Psoas muscle (tissue), 7 donors: ENCODE measurements at regions not wholly inside any gene's neighbourhood (a gene's known extent, or its start where the extent isn't known, plus 50 kb on each side); places are given as distances from the start of the nearest gene placed in this dataset.

ENCODE experiments used
- ATAC-seq, 4 donors: fragments of 200-7000 bp; cut with Tn5 transposase; one replicate each; pipeline ENCODE4 v1.9.1; 2020; ENCODE audit warnings: moderate library complexity in 3 of 4, mild to moderate bottlenecking in 2 of 4
- DNase-seq, 2 donors: peaks; one replicate each; pipeline ENCODE4 v3.0.0-alpha.2; 2020
- H3K27ac ChIP-seq: fragments of 200-600 bp; one replicate; pipeline ENCODE4 v1.8.0; 2022
- H3K27me3 ChIP-seq, 3 donors: fragments of 200-600 bp in 1 of 3; one replicate each; pipeline versions ENCODE4 v1.6.1 to v1.8.0; 2013 to 2022; ENCODE audit warnings: low read length in 2 of 3, mild to moderate bottlenecking in 2 of 3, moderate library complexity in 1 of 3; ENCODE audit not compliant: insufficient read depth in 3 of 3
- H3K36me3 ChIP-seq, 2 donors: fragments of 200-600 bp in 1 of 2; one replicate each; pipeline versions ENCODE4 v1.6.1 to v1.8.0; 2013 to 2022; ENCODE audit warnings: low read depth in 1 of 2, mild to moderate bottlenecking in 1 of 2, moderate library complexity in 1 of 2; ENCODE audit not compliant: insufficient read depth in 1 of 2
- H3K4me1 ChIP-seq: fragments of 200-600 bp; one replicate; pipeline ENCODE4 v1.8.0; 2022
- H3K4me3 ChIP-seq: fragments of 200-600 bp; one replicate; pipeline ENCODE4 v1.8.0; 2022; ENCODE audit warnings: mild to moderate bottlenecking
- H3K9me3 ChIP-seq: fragments of 200-600 bp; one replicate; pipeline ENCODE4 v1.8.0; 2022
- WGBS, 3 donors: extraction: QIAGEN DNeasy Blood & Tissue Kit; methylation state at CpG; one replicate each; pipeline versions ENCODE4 v1.1.6 to v1.1.7; 2013; 5-methylcytosine and 5-hydroxymethylcytosine counted together
- intact Hi-C, 2 donors: fragments of 100-400 bp; cut with DNase I; formaldehyde crosslinking; loops; one replicate each; pipeline versions ENCODE4 v1.11.0 to v1.14.2; 2022
- TF ChIP-seq, protein P1 (sequence below): fragments of 200-600 bp; IDR thresholded peaks from one replicate; pipeline ENCODE4 v1.8.0; 2022; ENCODE audit warnings: antibody characterized with exemption
- donor health status: healthy with polysubstance abuse.
- donor health status: DM: no; HTN: no; CAD: no; lungs with moderate emphysema.
- donor health status: Bipolar disorder and iron deficiency.
- donor health status: healthy.
- donor health status: DM: yes; HTN: yes; CAD: no.
- donor health status: DM: no; HTN: no; CAD: no.
- donor health status: DM: yes; HTN: yes; CAD: no.

DNA sequence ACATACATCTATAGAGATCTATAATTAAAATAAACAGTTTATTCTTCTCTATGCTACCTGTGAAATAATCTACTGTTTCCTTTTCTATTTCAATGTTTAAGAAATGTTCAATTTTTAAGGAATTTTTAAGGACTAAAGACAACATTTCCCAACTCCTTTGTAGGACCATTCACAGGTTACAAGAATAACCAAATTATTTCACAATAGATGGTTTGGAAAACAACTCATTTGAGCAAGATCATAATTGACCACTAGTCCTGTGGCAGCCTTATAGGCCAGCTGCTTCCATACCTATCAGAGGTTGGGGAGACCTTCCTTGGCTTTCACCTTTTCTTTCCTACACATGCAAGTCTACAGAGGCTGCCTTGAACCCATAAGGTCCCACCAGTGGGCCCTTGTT lies 193.7 kb downstream of the TTC39B start:
- H3K27me3 ChIP-seq, result no peaks in the 10 kb centered on the region
- no peak overlapping the region for H3K27ac ChIP-seq
- H3K4me3 ChIP-seq, result no peak overlapping the region
- peaks cover 14% of the 10 kb centered on the region for H3K4me1 ChIP-seq
- DNase-seq, result no peak
- TF ChIP-seq, protein P1, sequence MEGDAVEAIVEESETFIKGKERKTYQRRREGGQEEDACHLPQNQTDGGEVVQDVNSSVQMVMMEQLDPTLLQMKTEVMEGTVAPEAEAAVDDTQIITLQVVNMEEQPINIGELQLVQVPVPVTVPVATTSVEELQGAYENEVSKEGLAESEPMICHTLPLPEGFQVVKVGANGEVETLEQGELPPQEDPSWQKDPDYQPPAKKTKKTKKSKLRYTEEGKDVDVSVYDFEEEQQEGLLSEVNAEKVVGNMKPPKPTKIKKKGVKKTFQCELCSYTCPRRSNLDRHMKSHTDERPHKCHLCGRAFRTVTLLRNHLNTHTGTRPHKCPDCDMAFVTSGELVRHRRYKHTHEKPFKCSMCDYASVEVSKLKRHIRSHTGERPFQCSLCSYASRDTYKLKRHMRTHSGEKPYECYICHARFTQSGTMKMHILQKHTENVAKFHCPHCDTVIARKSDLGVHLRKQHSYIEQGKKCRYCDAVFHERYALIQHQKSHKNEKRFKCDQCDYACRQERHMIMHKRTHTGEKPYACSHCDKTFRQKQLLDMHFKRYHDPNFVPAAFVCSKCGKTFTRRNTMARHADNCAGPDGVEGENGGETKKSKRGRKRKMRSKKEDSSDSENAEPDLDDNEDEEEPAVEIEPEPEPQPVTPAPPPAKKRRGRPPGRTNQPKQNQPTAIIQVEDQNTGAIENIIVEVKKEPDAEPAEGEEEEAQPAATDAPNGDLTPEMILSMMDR, result no peak
- ATAC-seq, result no peak
- H3K36me3 ChIP-seq, result no peaks in the 10 kb centered on the region
- H3K9me3 ChIP-seq, result no peaks in the 10 kb centered on the region
- intact Hi-C loops, result loop anchor here in 1 of 2 donors (10.0 kb wide), 1 partner anchor 328 kb away; no protein-coding TSS in a partner anchor

GRCh38 chr9:15111071-15111470 lies 195.9 kb downstream of the TTC39B start:
- H3K27ac ChIP-seq, result no peak overlapping the region
- H3K36me3 ChIP-seq, result no peaks in the 10 kb centered on the region
- H3K4me3 ChIP-seq, result no peak overlapping the region
- DNase-seq, result no peak
- peaks cover 7% of the 10 kb centered on the region for H3K4me1 ChIP-seq
- TF ChIP-seq, protein P1, result no peak
- H3K27me3 ChIP-seq, result no peaks in the 10 kb centered on the region
- intact Hi-C loops, result loop anchor here in 1 of 2 donors (10.0 kb wide), 1 partner anchor 326 kb away; no protein-coding TSS in a partner anchor
- peaks cover 7% of the 10 kb centered on the region for H3K9me3 ChIP-seq
- ATAC-seq, result no peak

DNA sequence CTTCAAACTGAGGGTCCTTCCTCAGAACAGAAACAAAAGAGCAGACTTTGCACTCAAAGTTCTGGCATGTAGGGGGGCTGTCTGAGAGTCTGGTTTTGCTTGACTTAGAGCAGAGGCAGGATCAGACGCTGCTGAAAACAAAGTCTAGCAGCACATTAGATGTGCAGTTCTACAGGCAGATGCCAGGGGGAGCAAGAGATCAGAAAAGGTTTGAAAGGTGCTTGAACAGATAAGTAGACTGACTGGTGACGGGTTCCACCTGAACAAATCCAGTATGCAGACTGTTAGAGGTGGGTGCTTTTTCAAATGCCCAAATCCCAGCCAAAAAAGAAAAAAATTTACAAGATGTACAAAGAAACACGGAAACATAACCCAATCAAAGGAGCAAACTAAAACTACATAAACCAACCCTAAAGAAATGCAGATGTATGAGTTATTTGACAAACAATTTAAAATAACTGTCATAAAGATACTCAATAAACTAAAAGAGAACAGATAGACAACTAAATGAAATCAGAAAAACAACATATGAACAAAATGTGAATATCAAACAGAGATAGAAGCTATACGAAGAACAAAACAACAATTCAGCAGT lies 194.7 kb upstream of the FREM1 start:
- WGBS, 3 donors, result 32 to 35% (median 32%) methylated on average over 4 of the region's 4 CpGs
- no peak for DNase-seq
- H3K36me3 ChIP-seq, result no peaks in the 10 kb centered on the region
- ATAC-seq, result peak; percentile 69 to 86 (median 78)
- no peak overlapping the region for H3K27ac ChIP-seq
- no peaks in the 10 kb centered on the region for H3K27me3 ChIP-seq
- no peak overlapping the region for H3K4me3 ChIP-seq
- intact Hi-C loops, result loop anchor here (1.0 to 2.0 kb wide), 2 partner anchors 30 kb away; no protein-coding TSS in a partner anchor
- TF ChIP-seq, protein P1, result peak; percentile 82
- no peaks in the 10 kb centered on the region for H3K4me1 ChIP-seq
- H3K9me3 ChIP-seq, result peaks cover 7% of the 10 kb centered on the region

DNA sequence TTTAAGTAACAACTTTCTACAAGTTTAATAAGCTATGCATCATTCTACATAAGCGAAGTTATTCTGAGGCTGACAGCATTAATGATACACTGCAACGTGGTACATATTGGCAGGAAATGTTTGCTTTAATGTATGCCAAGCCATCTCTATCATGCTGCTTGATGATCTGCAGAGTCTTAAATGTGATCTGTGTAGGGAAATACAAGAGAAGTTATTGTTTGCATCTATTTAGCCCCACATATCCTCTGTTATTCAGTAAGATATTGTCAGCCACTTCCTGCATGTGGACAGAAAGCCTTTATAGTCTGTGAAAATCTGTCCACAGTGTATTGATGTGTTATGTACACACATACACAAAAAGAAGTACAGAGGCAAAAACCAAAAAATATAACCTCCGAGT lies 193.1 kb upstream of the FREM1 start:
- no peak for DNase-seq
- TF ChIP-seq, protein P1, result no peak
- Histone ChIP-seq H3K36me3 (no peaks in the 10 kb centered on the region), H3K4me3 (no peak overlapping the region), H3K9me3 (peaks cover 7% of the 10 kb centered on the region), H3K27me3 (no peaks in the 10 kb centered on the region), H3K27ac (no peak overlapping the region), H3K4me1 (no peaks in the 10 kb centered on the region)
- WGBS, 3 donors, result 64 to 71% (median 68%) methylated on average over 3 of the region's 3 CpGs
- intact Hi-C loops, result no loop called here
- ATAC-seq, result no peak

DNA sequence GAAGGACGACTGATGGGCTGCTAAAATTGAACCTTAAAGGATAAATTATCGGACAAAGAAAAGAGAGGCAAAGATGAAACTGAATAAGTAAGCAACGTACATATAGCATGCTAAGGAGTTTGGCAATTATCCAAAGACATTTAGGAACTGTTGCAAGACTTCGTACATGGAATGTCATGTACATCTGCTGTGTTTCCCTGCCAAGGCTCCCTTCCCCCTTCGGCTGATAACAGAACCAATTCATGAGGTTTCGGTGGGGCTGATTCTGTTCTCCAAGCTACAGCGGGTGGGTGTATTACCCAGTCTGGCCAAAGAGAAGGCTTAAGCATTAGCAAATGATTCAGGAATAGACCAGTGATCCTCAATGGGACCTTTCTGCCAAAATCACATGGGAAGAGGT lies 190.9 kb upstream of the FREM1 start:
- Histone ChIP-seq H3K27me3 (no peaks in the 10 kb centered on the region), H3K36me3 (no peaks in the 10 kb centered on the region), H3K27ac (no peak overlapping the region), H3K9me3 (no peaks in the 10 kb centered on the region), H3K4me3 (no peak overlapping the region), H3K4me1 (no peaks in the 10 kb centered on the region)
- TF ChIP-seq, protein P1, result no peak
- DNase-seq (no peak), ATAC-seq (no peak)
- WGBS, 3 donors, result 60 to 71% (median 61%) methylated on average over 7 of the region's 7 CpGs
- intact Hi-C loops, result no loop called here
